A673 (cell line): ENCODE measurements at regions not wholly inside any gene's neighbourhood (a gene's known extent, or its start where the extent isn't known, plus 50 kb on each side); places are given as distances from the start of the nearest gene placed in this dataset.
"Not testable (repeated sequence)": the region's sequence is repeated elsewhere in the genome, so short reads cannot be mapped to it uniquely, and the experiment has no call there.

ENCODE experiments used
- BruUV-seq: library from RNA; stranded (reverse); fragments of 400-500 nt; replicated peaks from 2 replicates; lab custom pipeline; 2021; lab: Mats Ljungman, UMichigan
- CTCF ChIA-PET: fragments of 300-600 bp; sonication (Branson Sonifier 250); formaldehyde crosslinking; loops from one replicate; lab custom pipeline; 2022; ENCODE audit warnings: antibody characterized with exemption; lab: Charles Lee
- POLR2A ChIA-PET: fragments of 300-600 bp; sonication (Branson Sonifier 250); formaldehyde crosslinking; loops from one replicate; lab custom pipeline; 2022; ENCODE audit warnings: antibody characterized with exemption; ENCODE audit not compliant: low non-redundant PET; lab: Charles Lee
- DNase-seq: peaks from one replicate; pipeline ENCODE4 v3.0.0-alpha.2; 2015; ENCODE audit warnings: low spot score
- H3K27ac ChIP-seq: fragments of 200-600 bp; sonication (generic); 2 replicates; pipeline ENCODE4 v1.5.1; 2016; ENCODE audit warnings: mixed run types, low read depth, mild to moderate bottlenecking, mixed read lengths, antibody characterized with exemption, low read length; ENCODE audit not compliant: poor library complexity, severe bottlenecking
- H3K27me3 ChIP-seq: fragments of 200-600 bp; sonication (generic); replicated peaks from 2 replicates; pipeline ENCODE4 v1.6.1; 2017; ENCODE audit warnings: mixed run types, low read depth, mild to moderate bottlenecking, mixed read lengths, antibody characterized with exemption, low read length; ENCODE audit not compliant: insufficient read depth, poor library complexity
- H3K36me3 ChIP-seq: fragments of 200-600 bp; sonication (generic); 2 replicates; pipeline ENCODE4 v1.6.1; 2016; ENCODE audit warnings: mixed run types, mild to moderate bottlenecking, mixed read lengths, antibody characterized with exemption, low read length; ENCODE audit not compliant: insufficient read depth, poor library complexity, severe bottlenecking
- H3K4me1 ChIP-seq: fragments of 200-600 bp; sonication (generic); 2 replicates; pipeline ENCODE4 v1.6.1; 2017; ENCODE audit warnings: mixed run types, mild to moderate bottlenecking, mixed read lengths, antibody characterized with exemption, low read length; ENCODE audit not compliant: insufficient read depth, poor library complexity, severe bottlenecking
- H3K4me3 ChIP-seq: fragments of 200-600 bp; sonication (generic); 2 replicates; pipeline ENCODE4 v1.5.1; 2016; ENCODE audit warnings: low read depth, mixed run types, mild to moderate bottlenecking, mixed read lengths, low read length; ENCODE audit not compliant: poor library complexity, severe bottlenecking
- H3K9me3 ChIP-seq: fragments of 200-600 bp; sonication (generic); 2 replicates; pipeline ENCODE4 v1.6.1; 2016; ENCODE audit warnings: mixed run types, low read depth, mild to moderate bottlenecking, mixed read lengths, antibody characterized with exemption, low read length; ENCODE audit not compliant: poor library complexity, severe bottlenecking
- intact Hi-C: fragments of 100-400 bp; cut with micrococcal nuclease; formaldehyde crosslinking; loops from one replicate; pipeline ENCODE4 v1.10.0; 2022; ENCODE audit not compliant: unreplicated experiment

GRCh38 chrX:89658662-89659061, 263.0 kb upstream of the TGIF2LX start:
- H3K4me3 ChIP-seq: not testable (repeated sequence)

GRCh38 chrX:89706481-89706880, 215.2 kb upstream of the TGIF2LX start:
- DNase-seq, H3K4me1 ChIP-seq, H3K36me3 ChIP-seq, H3K27ac ChIP-seq, intact Hi-C loops, H3K4me3 ChIP-seq, POLR2A ChIA-PET, BruUV-seq, H3K9me3 ChIP-seq, H3K27me3 ChIP-seq, CTCF ChIA-PET: not testable (repeated sequence)

More at GRCh38 chrX:89658662-89659061, 263.0 kb upstream of the TGIF2LX start:
- H3K27me3 ChIP-seq, DNase-seq, intact Hi-C loops, H3K36me3 ChIP-seq, H3K9me3 ChIP-seq, BruUV-seq, H3K27ac ChIP-seq, H3K4me1 ChIP-seq, CTCF ChIA-PET, POLR2A ChIA-PET: not testable (repeated sequence)

GRCh38 chrX:89707363-89707927, 214.3 kb upstream of the TGIF2LX start:
- POLR2A ChIA-PET, CTCF ChIA-PET, H3K27ac ChIP-seq, H3K27me3 ChIP-seq, H3K4me3 ChIP-seq, H3K9me3 ChIP-seq, BruUV-seq, H3K4me1 ChIP-seq, H3K36me3 ChIP-seq, DNase-seq, intact Hi-C loops: not testable (repeated sequence)

GRCh38 chrX:89734367-89734766, 187.3 kb upstream of the TGIF2LX start:
- CTCF ChIA-PET, BruUV-seq, H3K36me3 ChIP-seq, H3K4me3 ChIP-seq, DNase-seq, H3K9me3 ChIP-seq, intact Hi-C loops, H3K4me1 ChIP-seq, H3K27me3 ChIP-seq, POLR2A ChIA-PET, H3K27ac ChIP-seq: not testable (repeated sequence)

GRCh38 chrX:89756466-89756865, 165.2 kb upstream of the TGIF2LX start:
- H3K9me3 ChIP-seq, CTCF ChIA-PET, intact Hi-C loops, H3K4me3 ChIP-seq, DNase-seq, H3K36me3 ChIP-seq, POLR2A ChIA-PET, H3K27ac ChIP-seq, H3K27me3 ChIP-seq, H3K4me1 ChIP-seq, BruUV-seq: not testable (repeated sequence)
